HCT116 (cell line): ENCODE measurements at regions not wholly inside any gene's neighbourhood (a gene's known extent, or its start where the extent isn't known, plus 50 kb on each side); places are given as distances from the start of the nearest gene placed in this dataset.

Experiments used
- ATAC-seq: fragments of 200-7000 bp; cut with Tn5 transposase; 2 replicates; pipeline ENCODE4 v1.9.1; 2020; ENCODE audit warnings: mild to moderate bottlenecking, moderate library complexity
- BruUV-seq: library from RNA; stranded (reverse); fragments of 400-500 nt; replicated peaks from 2 replicates; lab custom pipeline; 2021; lab: Mats Ljungman, UMichigan
- CTCF ChIA-PET: fragments of 300-600 bp; sonication (Branson Sonifier 250); formaldehyde crosslinking; loops from one replicate; lab custom pipeline; 2021; ENCODE audit warnings: antibody characterized with exemption; lab: Charles Lee
- POLR2A ChIA-PET: fragments of 300-600, 350-600 bp; sonication (Branson Sonifier 250); formaldehyde crosslinking; loops from one replicate; lab custom pipeline; 2021; ENCODE audit warnings: antibody characterized with exemption; lab: Charles Lee
- RAD21 ChIA-PET, 2 experiments: fragments of 300-600 bp; sonication (Branson Sonifier 250); formaldehyde crosslinking; loops; one replicate each; lab custom pipeline; 2023; ENCODE audit warnings: low total read pairs in 2 of 2; ENCODE audit not compliant: uncharacterized antibody in 2 of 2, unreplicated experiment in 2 of 2, low non-redundant PET in 1 of 2; lab: Charles Lee
- DNase-seq: peaks from one replicate; pipeline ENCODE4 v3.0.0-alpha.2; 2010; ENCODE audit warnings: low read depth, low spot score
- H2AFZ ChIP-seq: fragments of 200-600 bp; shearing (Covaris generic), sonication (generic); 2 replicates; pipeline ENCODE4 v1.6.1; 2017; ENCODE audit warnings: low read depth, mixed run types, mixed read lengths, antibody characterized with exemption, low read length; ENCODE audit not compliant: poor library complexity, severe bottlenecking
- H3K27ac ChIP-seq: 2 replicates; pipeline ENCODE4 v1.5.1; 2012; ENCODE audit warnings: low read depth, low read length
- H3K27me3 ChIP-seq: fragments of 200-600 bp; sonication (generic); 2 replicates; pipeline ENCODE4 v1.6.1; 2016; ENCODE audit warnings: mixed run types, low read length, mixed read lengths; ENCODE audit not compliant: insufficient read depth
- H3K36me3 ChIP-seq, 2 experiments: fragments of 200-500 bp in 1 of 2; fragments of 200-600 bp in 1 of 2; sonication (Bioruptor generic) in 1 of 2; sonication (generic) in 1 of 2; 2 replicates each; pipeline versions ENCODE4 v1.5.1 to v1.6.1; 2014 to 2016; ENCODE audit warnings: low read length in 2 of 2, inconsistent platforms in 1 of 2, mixed read lengths in 1 of 2, mixed run types in 1 of 2; ENCODE audit not compliant: insufficient read depth in 2 of 2, control insufficient read depth in 1 of 2
- H3K4me1 ChIP-seq, 2 experiments: fragments of 200-600 bp in 1 of 2; sonication (generic) in 1 of 2; 2 replicates each; pipeline versions ENCODE4 v1.5.1 to v1.6.1; 2012 to 2017; ENCODE audit warnings: low read length in 2 of 2, inconsistent platforms in 1 of 2, mild to moderate bottlenecking in 1 of 2, mixed read lengths in 1 of 2, mixed run types in 1 of 2, moderate library complexity in 1 of 2; ENCODE audit not compliant: insufficient read depth in 2 of 2, control insufficient read depth in 1 of 2
- H3K4me2 ChIP-seq: fragments of 200-600 bp; sonication (generic); 2 replicates; pipeline ENCODE4 v1.6.1; 2017; ENCODE audit warnings: mixed run types, low read length, mixed read lengths
- H3K4me3 ChIP-seq, 2 experiments: fragments of 200-600 bp in 1 of 2; sonication (generic) in 1 of 2; replicated peaks in 1 of 2; 2 replicates each; pipeline ENCODE4 v1.5.1; 2011 to 2016; ENCODE audit warnings: low read length in 2 of 2, control low read depth in 1 of 2, low read depth in 1 of 2, mild to moderate bottlenecking in 1 of 2, mixed read lengths in 1 of 2, mixed run types in 1 of 2
- H3K79me2 ChIP-seq: fragments of 200-600 bp; sonication (generic); 2 replicates; pipeline ENCODE4 v1.6.1; 2017; ENCODE audit warnings: mild to moderate bottlenecking, mixed run types, low read length, moderate library complexity, mixed read lengths; ENCODE audit not compliant: insufficient read depth
- H3K9ac ChIP-seq: fragments of 200-600 bp; sonication (generic); 2 replicates; pipeline ENCODE4 v1.6.1; 2016; ENCODE audit warnings: low read length, mixed read lengths
- H3K9me2 ChIP-seq: fragments of 200-600 bp; sonication (generic), shearing (Covaris generic); 2 replicates; pipeline ENCODE4 v1.6.1; 2017; ENCODE audit warnings: mixed run types, mild to moderate bottlenecking, moderate library complexity; ENCODE audit not compliant: insufficient read depth
- H3K9me3 ChIP-seq, 2 experiments: fragments of 200-500 bp in 1 of 2; fragments of 200-600 bp in 1 of 2; sonication (Bioruptor generic) in 1 of 2; sonication (generic) in 1 of 2; 2 replicates each; pipeline ENCODE4 v1.6.1; 2014 to 2017; ENCODE audit warnings: low read length in 2 of 2, mixed read lengths in 2 of 2, inconsistent platforms in 1 of 2, low read depth in 1 of 2, mild to moderate bottlenecking in 1 of 2, mixed run types in 1 of 2, moderate library complexity in 1 of 2; ENCODE audit not compliant: control insufficient read depth in 1 of 2, insufficient read depth in 1 of 2
- H4K20me1 ChIP-seq: fragments of 200-600 bp; sonication (generic), shearing (Covaris generic); 2 replicates; pipeline ENCODE4 v1.6.1; 2017; ENCODE audit warnings: mixed run types, mild to moderate bottlenecking, moderate library complexity; ENCODE audit not compliant: insufficient read depth
- ATF3 ChIP-seq: IDR thresholded peaks from 2 replicates; pipeline ENCODE4 v1.6.1; 2012
- CEBPB ChIP-seq: IDR thresholded peaks from 2 replicates; pipeline ENCODE4 v1.6.1; 2012; ENCODE audit warnings: low read depth
- ELF1 ChIP-seq: IDR thresholded peaks from 2 replicates; pipeline ENCODE4 v1.6.1; 2012; ENCODE audit warnings: low read depth, borderline replicate concordance
- EZH2phosphoT487 ChIP-seq: fragments of 200-600 bp; IDR thresholded peaks from 2 replicates; pipeline ENCODE4 v1.6.1; 2018; ENCODE audit warnings: antibody characterized with exemption, borderline replicate concordance
- POLR2A ChIP-seq: IDR thresholded peaks from 2 replicates; pipeline ENCODE4 v1.7.0; 2011; ENCODE audit warnings: borderline replicate concordance; ENCODE audit not compliant: insufficient read depth, insufficient read length; ENCODE audit errors: extremely low read depth
- POLR2AphosphoS5 ChIP-seq: IDR thresholded peaks from 2 replicates; pipeline ENCODE4 v1.6.1; 2011; ENCODE audit warnings: mild to moderate bottlenecking, low read depth, low read length, moderate library complexity
- RAD21 ChIP-seq: IDR thresholded peaks from 2 replicates; pipeline ENCODE4 v1.6.1; 2012; ENCODE audit warnings: low read depth, mild to moderate bottlenecking
- SP1 ChIP-seq: IDR thresholded peaks from 2 replicates; pipeline ENCODE4 v1.6.1; 2012; ENCODE audit warnings: low read depth
- SRF ChIP-seq: IDR thresholded peaks from 2 replicates; pipeline ENCODE4 v1.6.1; 2012; ENCODE audit warnings: low read depth
- YY1 ChIP-seq: IDR thresholded peaks from 2 replicates; pipeline ENCODE4 v1.6.1; 2011; ENCODE audit warnings: low read length, low read depth, moderate library complexity, mild to moderate bottlenecking; ENCODE audit not compliant: insufficient replicate concordance; ENCODE audit errors: extremely low read depth
- ZBTB33 ChIP-seq: IDR thresholded peaks from 2 replicates; pipeline ENCODE4 v1.6.1; 2011; ENCODE audit warnings: mild to moderate bottlenecking, low read length, moderate library complexity; ENCODE audit not compliant: insufficient replicate concordance; ENCODE audit errors: extremely low read depth
- ZNF274 ChIP-seq: fragments of 200-500 bp; sonication (Bioruptor generic); IDR thresholded peaks from 2 replicates; pipeline ENCODE4 v1.6.1; 2014; ENCODE audit warnings: mild to moderate bottlenecking, low read depth, low read length, inconsistent platforms
- intact Hi-C: fragments of 100-400 bp; cut with micrococcal nuclease; formaldehyde crosslinking; loops from 2 replicates; pipeline ENCODE4 v1.10.0; 2022
- TF ChIP-seq, protein P1 (sequence below): IDR thresholded peaks from 2 replicates; pipeline ENCODE4 v1.6.1; 2012
- TF ChIP-seq, protein P2 (sequence below), 3 experiments: fragments of 200-600 bp in 1 of 3; sonication (generic) in 1 of 3; IDR thresholded peaks in 2 of 3; conservative IDR thresholded peaks in 1 of 3; 2 replicates each; pipeline ENCODE4 v1.5.1; 2012 to 2017; ENCODE audit warnings: low read depth in 2 of 3, low read length in 2 of 3, antibody characterized with exemption in 1 of 3, borderline replicate concordance in 1 of 3, control low read depth in 1 of 3, mild to moderate bottlenecking in 1 of 3, mixed read lengths in 1 of 3, mixed run types in 1 of 3, moderate library complexity in 1 of 3; ENCODE audit not compliant: insufficient read depth in 1 of 3

DNA sequence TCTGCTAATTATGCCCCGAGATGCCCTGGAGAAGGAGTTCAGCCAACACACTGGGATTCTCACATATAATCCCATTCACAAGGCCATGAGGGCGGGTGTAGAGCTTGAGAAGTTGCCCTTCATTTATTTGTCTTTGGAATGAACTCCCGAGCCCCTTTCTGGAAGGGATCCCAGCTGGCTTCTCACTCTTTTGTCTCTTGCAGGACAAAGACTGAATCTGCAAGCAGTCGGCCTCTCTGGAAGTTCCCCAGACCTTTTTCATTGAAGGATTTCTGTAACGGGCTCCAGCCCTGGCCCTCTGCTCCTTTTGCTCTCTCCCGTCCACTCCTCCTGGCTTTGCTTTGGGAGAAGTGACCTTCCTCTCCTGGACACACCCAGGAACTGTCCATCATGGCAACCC lies 163.3 kb upstream of the SFSWAP start (continued):
- TF ChIP-seq CEBPB: no peak
- TF ChIP-seq YY1: no peak
- TF ChIP-seq SP1: no peak
- TF ChIP-seq, protein P1, sequence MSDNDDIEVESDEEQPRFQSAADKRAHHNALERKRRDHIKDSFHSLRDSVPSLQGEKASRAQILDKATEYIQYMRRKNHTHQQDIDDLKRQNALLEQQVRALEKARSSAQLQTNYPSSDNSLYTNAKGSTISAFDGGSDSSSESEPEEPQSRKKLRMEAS: no peak

DNA sequence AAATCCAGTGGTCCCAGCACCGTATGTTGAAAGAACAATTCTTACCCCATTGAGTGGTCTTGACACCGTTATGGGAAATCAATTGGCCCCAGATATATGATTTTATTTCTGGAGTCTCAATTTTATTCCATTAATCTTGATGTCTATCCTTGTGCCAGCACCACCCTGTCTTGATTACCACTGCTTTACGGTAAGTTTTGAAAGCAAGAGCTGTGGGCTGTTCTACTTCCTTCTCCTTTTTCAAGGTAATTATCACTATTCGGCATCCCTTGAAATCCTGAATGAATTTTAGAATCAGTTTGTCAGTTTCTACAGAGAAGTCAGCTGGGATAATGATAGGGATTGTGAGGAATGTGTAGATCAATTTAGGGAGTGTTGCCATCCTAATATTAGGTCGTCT lies 160.8 kb upstream of the SFSWAP start:
- intact Hi-C loops: no loop called here
- Histone ChIP-seq H3K27me3 (peaks cover 26% of the 10 kb centered on the region), H3K4me3 (no peak overlapping the region), H3K79me2 (no peaks in the 10 kb centered on the region), H3K36me3 (no peaks in the 10 kb centered on the region)
- POLR2A ChIA-PET: no interaction called here
- RAD21 ChIA-PET: no interaction called here
- ATAC-seq (no peak), DNase-seq (no peak)
- no peak for TF ChIP-seq SRF
- no peak for TF ChIP-seq POLR2A
- TF ChIP-seq ELF1: no peak
- TF ChIP-seq RAD21: no peak
- no peak for TF ChIP-seq ZBTB33
- no peak for TF ChIP-seq ATF3
- no peak for TF ChIP-seq POLR2AphosphoS5
- TF ChIP-seq SP1: no peak
- TF ChIP-seq, protein P2, sequence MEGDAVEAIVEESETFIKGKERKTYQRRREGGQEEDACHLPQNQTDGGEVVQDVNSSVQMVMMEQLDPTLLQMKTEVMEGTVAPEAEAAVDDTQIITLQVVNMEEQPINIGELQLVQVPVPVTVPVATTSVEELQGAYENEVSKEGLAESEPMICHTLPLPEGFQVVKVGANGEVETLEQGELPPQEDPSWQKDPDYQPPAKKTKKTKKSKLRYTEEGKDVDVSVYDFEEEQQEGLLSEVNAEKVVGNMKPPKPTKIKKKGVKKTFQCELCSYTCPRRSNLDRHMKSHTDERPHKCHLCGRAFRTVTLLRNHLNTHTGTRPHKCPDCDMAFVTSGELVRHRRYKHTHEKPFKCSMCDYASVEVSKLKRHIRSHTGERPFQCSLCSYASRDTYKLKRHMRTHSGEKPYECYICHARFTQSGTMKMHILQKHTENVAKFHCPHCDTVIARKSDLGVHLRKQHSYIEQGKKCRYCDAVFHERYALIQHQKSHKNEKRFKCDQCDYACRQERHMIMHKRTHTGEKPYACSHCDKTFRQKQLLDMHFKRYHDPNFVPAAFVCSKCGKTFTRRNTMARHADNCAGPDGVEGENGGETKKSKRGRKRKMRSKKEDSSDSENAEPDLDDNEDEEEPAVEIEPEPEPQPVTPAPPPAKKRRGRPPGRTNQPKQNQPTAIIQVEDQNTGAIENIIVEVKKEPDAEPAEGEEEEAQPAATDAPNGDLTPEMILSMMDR (IDR thresholded peaks at IDR 0.05 in 2 of 3, conservative IDR thresholded peaks at IDR 0.05 in 1 of 3; ENCODE audit: borderline replicate concordance in 1 of 3, insufficient read depth in 1 of 3, low read depth in 2 of 3, low read length in 2 of 3): no peak
- no peak for TF ChIP-seq ZNF274
- TF ChIP-seq EZH2phosphoT487: no peak
- TF ChIP-seq, all 23 proteins: peak for 0
- no peak overlapping the region for H3K9ac ChIP-seq
- no peaks in the 10 kb centered on the region for H3K9me2 ChIP-seq
- H3K4me2 ChIP-seq: no peak overlapping the region
- no TSS peak for BruUV-seq
- H3K4me1 ChIP-seq: no peaks in the 10 kb centered on the region
- no peak overlapping the region for H3K27ac ChIP-seq
- H4K20me1 ChIP-seq: no peaks in the 10 kb centered on the region
- no peak overlapping the region for H2AFZ ChIP-seq
- H3K9me3 ChIP-seq: no peaks in the 10 kb centered on the region
- CTCF ChIA-PET: no interaction called here
